H1 (cell line): ENCODE measurements at regions not wholly inside any gene's neighbourhood (a gene's known extent, or its start where the extent isn't known, plus 50 kb on each side); places are given as distances from the start of the nearest gene placed in this dataset.
"Not testable (repeated sequence)": the region's sequence is repeated elsewhere in the genome, so short reads cannot be mapped to it uniquely, and the experiment has no call there.

Source experiments
- CTCF ChIA-PET: fragments of 300-600 bp; sonication (Branson Sonifier 250); formaldehyde crosslinking; loops from one replicate; lab custom pipeline; 2021; ENCODE audit not compliant: partially characterized antibody; lab: Charles Lee
- POLR2A ChIA-PET: fragments of 300-600 bp; sonication (Branson Sonifier 250); formaldehyde crosslinking; loops from one replicate; lab custom pipeline; 2021; ENCODE audit warnings: inconsistent platforms; ENCODE audit not compliant: partially characterized antibody; lab: Charles Lee
- DNase-seq, 2 experiments: peaks; one replicate each; pipeline versions ENCODE4 v3.0.0 to v3.0.0-alpha.2; 2010 to 2022; ENCODE audit warnings: low spot score in 2 of 2, low read depth in 1 of 2, mixed read lengths in 1 of 2
- FAIRE-seq: peaks from 2 replicates; lab custom pipeline; 2011; peaks lifted over from hg19 to GRCh38; lab: Jason Lieb, UNC
- H2AFZ ChIP-seq: 2 replicates; pipeline ENCODE4 v1.8.1; 2012; ENCODE audit warnings: low read length, inconsistent platforms
- H2AK5ac ChIP-seq: 2 replicates; pipeline ENCODE4 v1.6.1; 2013; ENCODE audit warnings: low read depth, low read length
- H2BK120ac ChIP-seq: replicated peaks from 2 replicates; pipeline ENCODE3; 2013; ENCODE audit warnings: low read depth, low read length, inconsistent platforms
- H2BK12ac ChIP-seq: 2 replicates; pipeline ENCODE4 v1.6.1; 2013; ENCODE audit warnings: low read depth, low read length
- H2BK15ac ChIP-seq: 2 replicates; pipeline ENCODE4 v1.6.1; 2013; ENCODE audit warnings: low read length
- H2BK20ac ChIP-seq: 2 replicates; pipeline ENCODE4 v1.6.1; 2013; ENCODE audit warnings: low read length
- H2BK5ac ChIP-seq: 2 replicates; pipeline ENCODE4 v1.6.1; 2013; ENCODE audit warnings: low read depth, low read length
- H3K14ac ChIP-seq: 2 replicates; pipeline ENCODE4 v1.6.1; 2013; ENCODE audit warnings: inconsistent platforms; ENCODE audit not compliant: insufficient read length
- H3K18ac ChIP-seq: 2 replicates; pipeline ENCODE4 v1.6.1; 2013; ENCODE audit warnings: low read length; ENCODE audit errors: extremely low read depth
- H3K23ac ChIP-seq: 2 replicates; pipeline ENCODE4 v1.6.1; 2013; ENCODE audit warnings: inconsistent platforms; ENCODE audit not compliant: insufficient read length
- H3K23me2 ChIP-seq: 2 replicates; pipeline ENCODE4 v1.6.1; 2013; ENCODE audit warnings: low read depth, low read length
- H3K27ac ChIP-seq: 2 replicates; pipeline ENCODE4 v1.6.1; 2011; ENCODE audit warnings: low read depth, low read length, inconsistent platforms
- H3K27me3 ChIP-seq, 4 experiments: replicated peaks in 1 of 4; 1 replicate in 1 of 4; 2 replicates in 3 of 4; pipeline versions ENCODE4 v1.6.1 to v1.8.1; 2011 to 2013; ENCODE audit warnings: low read length in 3 of 4, mild to moderate bottlenecking in 3 of 4, inconsistent platforms in 2 of 4, mixed read lengths in 2 of 4, moderate library complexity in 1 of 4; ENCODE audit not compliant: control insufficient read depth in 3 of 4, insufficient read depth in 3 of 4; ENCODE audit errors: extremely low read depth in 1 of 4
- H3K36me3 ChIP-seq, 4 experiments: 2 replicates each; pipeline versions ENCODE4 v1.6.1 to v1.8.1; 2011 to 2013; ENCODE audit warnings: mild to moderate bottlenecking in 4 of 4, low read length in 3 of 4, moderate library complexity in 2 of 4, control low read depth in 1 of 4, inconsistent platforms in 1 of 4; ENCODE audit not compliant: insufficient read depth in 4 of 4, control insufficient read depth in 2 of 4
- H3K4ac ChIP-seq: replicated peaks from 2 replicates; pipeline ENCODE3; 2013; ENCODE audit warnings: low read length, low read depth, mixed read lengths, inconsistent platforms; ENCODE audit not compliant: insufficient read length
- H3K4me1 ChIP-seq, 4 experiments: replicated peaks in 1 of 4; 1 replicate in 1 of 4; 2 replicates in 3 of 4; pipeline versions ENCODE4 v1.6.1 to v1.8.1; 2011 to 2013; ENCODE audit warnings: low read length in 3 of 4, inconsistent platforms in 2 of 4, mixed read lengths in 1 of 4; ENCODE audit not compliant: insufficient read depth in 4 of 4, control insufficient read depth in 3 of 4
- H3K4me2 ChIP-seq, 2 experiments: 2 replicates each; pipeline versions ENCODE4 v1.6.1 to v1.8.1; 2011 to 2013; ENCODE audit warnings: low read depth in 2 of 2, low read length in 2 of 2, control low read depth in 1 of 2, inconsistent platforms in 1 of 2, mild to moderate bottlenecking in 1 of 2; ENCODE audit not compliant: insufficient read depth in 1 of 2
- H3K4me3 ChIP-seq, 4 experiments: fragments of 200-600, 300-600 bp in 1 of 4; sonication (generic), shearing (Covaris generic), sonication (Bioruptor Twin) in 1 of 4; 2 replicates each; pipeline versions ENCODE4 v1.5.1 to v1.8.1; 2011 to 2016; ENCODE audit warnings: low read length in 4 of 4, low read depth in 3 of 4, control low read depth in 2 of 4, inconsistent platforms in 2 of 4, mild to moderate bottlenecking in 2 of 4, mixed read lengths in 1 of 4, moderate library complexity in 1 of 4; ENCODE audit not compliant: insufficient read depth in 2 of 4; ENCODE audit errors: extremely low read depth in 1 of 4
- H3K56ac ChIP-seq: replicated peaks from 2 replicates; pipeline ENCODE3; 2013; ENCODE audit warnings: low read depth, mild to moderate bottlenecking, mixed read lengths, low read length, inconsistent platforms; ENCODE audit not compliant: insufficient read length
- H3K79me1 ChIP-seq: 2 replicates; pipeline ENCODE4 v1.6.1; 2013; ENCODE audit warnings: low read depth, low read length, control low read depth
- H3K79me2 ChIP-seq, 2 experiments: 2 replicates each; pipeline versions ENCODE4 v1.6.1 to v1.8.1; 2012 to 2013; ENCODE audit warnings: low read length in 2 of 2, mild to moderate bottlenecking in 2 of 2, inconsistent platforms in 1 of 2; ENCODE audit not compliant: insufficient read depth in 2 of 2, control insufficient read depth in 1 of 2
- H3K9ac ChIP-seq, 4 experiments: replicated peaks in 1 of 4; 1 replicate in 1 of 4; 2 replicates in 3 of 4; pipeline versions ENCODE4 v1.6.1 to v1.8.1; 2011 to 2013; ENCODE audit warnings: low read depth in 3 of 4, low read length in 3 of 4, control low read depth in 2 of 4, mild to moderate bottlenecking in 2 of 4, moderate library complexity in 2 of 4, inconsistent platforms in 1 of 4; ENCODE audit errors: extremely low read depth in 1 of 4
- H3K9me3 ChIP-seq, 2 experiments: 2 replicates each; pipeline versions ENCODE4 v1.6.1 to v1.8.1; 2012 to 2013; ENCODE audit warnings: mild to moderate bottlenecking in 2 of 2, moderate library complexity in 2 of 2, control low read depth in 1 of 2, inconsistent platforms in 1 of 2, low read depth in 1 of 2, low read length in 1 of 2, mixed read lengths in 1 of 2; ENCODE audit not compliant: insufficient read depth in 2 of 2
- H4K20me1 ChIP-seq, 2 experiments: replicated peaks in 1 of 2; 2 replicates each; pipeline versions ENCODE3 to v1.8.1; 2011 to 2013; ENCODE audit warnings: inconsistent platforms in 2 of 2, low read length in 2 of 2, mild to moderate bottlenecking in 1 of 2; ENCODE audit not compliant: insufficient read depth in 2 of 2, control insufficient read depth in 1 of 2
- H4K5ac ChIP-seq: 2 replicates; pipeline ENCODE4 v1.6.1; 2013; ENCODE audit warnings: low read length, low read depth, mixed read lengths, inconsistent platforms; ENCODE audit not compliant: insufficient read length
- H4K8ac ChIP-seq: 2 replicates; pipeline ENCODE4 v1.8.0; 2013; ENCODE audit warnings: mild to moderate bottlenecking, moderate library complexity, low read length, inconsistent platforms; ENCODE audit not compliant: insufficient read depth; ENCODE audit errors: extremely low read depth
- H4K91ac ChIP-seq: replicated peaks from 2 replicates; pipeline ENCODE3; 2013; ENCODE audit warnings: low read length, mixed read lengths, inconsistent platforms; ENCODE audit not compliant: insufficient read length

- H3K79me2 ChIP-seq, H4K91ac ChIP-seq, H3K56ac ChIP-seq, H3K9ac ChIP-seq, H2BK5ac ChIP-seq, H3K79me1 ChIP-seq, H3K36me3 ChIP-seq, FAIRE-seq, H2BK15ac ChIP-seq, H3K18ac ChIP-seq, H2AFZ ChIP-seq, H2BK120ac ChIP-seq, POLR2A ChIA-PET, H3K23me2 ChIP-seq, H3K4ac ChIP-seq, H3K4me3 ChIP-seq, H2AK5ac ChIP-seq, H3K14ac ChIP-seq, H3K4me2 ChIP-seq, CTCF ChIA-PET, H2BK20ac ChIP-seq, DNase-seq, H2BK12ac ChIP-seq, H4K8ac ChIP-seq, H3K4me1 ChIP-seq, H3K9me3 ChIP-seq, H4K5ac ChIP-seq, H3K27ac ChIP-seq, H3K23ac ChIP-seq, H3K27me3 ChIP-seq, H4K20me1 ChIP-seq: not testable (repeated sequence)
Observed at GRCh38 chr10:90107581-90107980, 406.2 kb downstream of the KIF20B start.
